SHP77 (cell line): ENCODE measurements at regions not wholly inside any gene's neighbourhood (a gene's known extent, or its start where the extent isn't known, plus 50 kb on each side); places are given as distances from the start of the nearest gene placed in this dataset.
"Not testable (repeated sequence)": the region's sequence is repeated elsewhere in the genome, so short reads cannot be mapped to it uniquely, and the experiment has no call there.

Source experiments
- DNase-seq, 2 experiments: peaks; one replicate each; lab custom pipeline; 2025; lab: John Stamatoyannopoulos, UW

- DNase-seq = no peak
Observed at GRCh38 chr2:154507186-154507585, 191.3 kb upstream of the KCNJ3 start.

GRCh38 chr2:154518872-154519271, 179.6 kb upstream of the KCNJ3 start:
- DNase-seq = no peak

- not testable (repeated sequence) for DNase-seq
Observed at GRCh38 chr2:154520951-154521350, 177.5 kb upstream of the KCNJ3 start.

- DNase-seq = no peak
Observed at GRCh38 chr2:154526234-154526633, 172.3 kb upstream of the KCNJ3 start.

- DNase-seq = no peak
Observed at GRCh38 chr2:154527962-154528361, 170.5 kb upstream of the KCNJ3 start.

GRCh38 chr2:154532004-154532403, 166.5 kb upstream of the KCNJ3 start:
- DNase-seq = no peak

- DNase-seq = no peak
Observed at GRCh38 chr2:154532763-154533162, 165.7 kb upstream of the KCNJ3 start.

- DNase-seq = no peak
Observed at GRCh38 chr2:154533300-154533940, 165.1 kb upstream of the KCNJ3 start.

- no peak for DNase-seq
Observed at GRCh38 chr2:154537024-154537423, 161.5 kb upstream of the KCNJ3 start.

- DNase-seq = no peak
Observed at GRCh38 chr2:154537843-154538450, 160.5 kb upstream of the KCNJ3 start.

- DNase-seq = no peak
Observed at GRCh38 chr2:154546341-154546740, 152.2 kb upstream of the KCNJ3 start.

- no peak for DNase-seq
Observed at GRCh38 chr2:154549869-154550268, 148.6 kb upstream of the KCNJ3 start.

GRCh38 chr2:154551649-154552048, 146.8 kb upstream of the KCNJ3 start:
- DNase-seq = no peak

- no peak for DNase-seq
Observed at GRCh38 chr2:154554046-154554445, 144.4 kb upstream of the KCNJ3 start.

GRCh38 chr2:154555710-154556109, 142.8 kb upstream of the KCNJ3 start:
- DNase-seq = no peak

- DNase-seq = no peak
Observed at GRCh38 chr2:154556146-154556545, 142.3 kb upstream of the KCNJ3 start.

- DNase-seq = no peak
Observed at GRCh38 chr2:154556607-154557006, 141.9 kb upstream of the KCNJ3 start.

GRCh38 chr2:154557906-154558305, 140.6 kb upstream of the KCNJ3 start:
- no peak for DNase-seq

- DNase-seq = no peak
Observed at GRCh38 chr2:154565433-154565832, 133.1 kb upstream of the KCNJ3 start.

GRCh38 chr2:154568413-154568812, 130.1 kb upstream of the KCNJ3 start:
- no peak for DNase-seq

GRCh38 chr2:154570501-154570900, 128.0 kb upstream of the KCNJ3 start:
- no peak for DNase-seq

GRCh38 chr2:154576699-154577098, 121.8 kb upstream of the KCNJ3 start:
- not testable (repeated sequence) for DNase-seq

- no peak for DNase-seq
Observed at GRCh38 chr2:154577390-154577789, 121.1 kb upstream of the KCNJ3 start.

- DNase-seq = no peak
Observed at GRCh38 chr2:154580767-154581166, 117.7 kb upstream of the KCNJ3 start.
